CD14-positive monocyte (primary cell): ENCODE measurements at regions not wholly inside any gene's neighbourhood (a gene's known extent, or its start where the extent isn't known, plus 50 kb on each side); places are given as distances from the start of the nearest gene placed in this dataset.

Source experiments
- DNase-seq, 3 donors: peaks; one replicate each; pipeline ENCODE4 v3.0.0-alpha.2; 2011 to 2022
- H2AFZ ChIP-seq: 2 replicates; pipeline ENCODE4 v1.6.0; 2012; ENCODE audit warnings: mild to moderate bottlenecking, low read depth, low read length, inconsistent platforms; ENCODE audit not compliant: insufficient read depth, poor library complexity, severe bottlenecking
- H3K27ac ChIP-seq, 2 donors: 1 replicate in 1 of 2; 2 replicates in 1 of 2; pipeline ENCODE4 v1.5.1; 2012 to 2013; ENCODE audit warnings: low read length in 2 of 2, control low read depth in 1 of 2, inconsistent platforms in 1 of 2, low read depth in 1 of 2, mild to moderate bottlenecking in 1 of 2
- H3K27me3 ChIP-seq, 2 donors: one replicate each; pipeline versions ENCODE4 v1.6.0 to v1.6.1; 2011 to 2013; ENCODE audit warnings: low read length in 2 of 2; ENCODE audit not compliant: control insufficient read depth in 2 of 2, insufficient read depth in 2 of 2
- H3K36me3 ChIP-seq, 2 donors: replicated peaks in 1 of 2; 1 replicate in 1 of 2; 2 replicates in 1 of 2; pipeline versions ENCODE4 v1.5.1 to v1.6.1; 2012 to 2013; ENCODE audit warnings: low read length in 2 of 2, control low read depth in 1 of 2, inconsistent platforms in 1 of 2, mild to moderate bottlenecking in 1 of 2; ENCODE audit not compliant: insufficient read depth in 2 of 2, control insufficient read depth in 1 of 2
- H3K4me1 ChIP-seq, 2 donors: 1 replicate in 1 of 2; 2 replicates in 1 of 2; pipeline versions ENCODE4 v1.5.1 to v1.6.1; 2012 to 2013; ENCODE audit warnings: low read length in 2 of 2, control low read depth in 1 of 2, inconsistent platforms in 1 of 2, mild to moderate bottlenecking in 1 of 2, moderate library complexity in 1 of 2; ENCODE audit not compliant: insufficient read depth in 2 of 2, control insufficient read depth in 1 of 2
- H3K4me2 ChIP-seq: replicated peaks from 2 replicates; pipeline ENCODE3; 2012; ENCODE audit warnings: low read length, moderate library complexity, mild to moderate bottlenecking; ENCODE audit not compliant: poor library complexity, severe bottlenecking; ENCODE audit errors: extremely low read depth
- H3K4me3 ChIP-seq, 3 experiments: fragments of 200-600 bp in 1 of 3; sonication (generic) in 1 of 3; replicated peaks in 1 of 3; 1 replicate in 2 of 3; 2 replicates in 1 of 3; pipeline ENCODE4 v1.5.1; 2011 to 2013; ENCODE audit warnings: low read length in 3 of 3, mild to moderate bottlenecking in 3 of 3, control low read depth in 2 of 3, low read depth in 2 of 3, inconsistent platforms in 1 of 3, moderate library complexity in 1 of 3
- H3K79me2 ChIP-seq: 2 replicates; pipeline ENCODE4 v1.6.0; 2012; ENCODE audit warnings: mild to moderate bottlenecking, control low read depth, inconsistent platforms, low read length, moderate library complexity; ENCODE audit not compliant: insufficient read depth
- H3K9ac ChIP-seq: 2 replicates; pipeline ENCODE4 v1.6.0; 2017; ENCODE audit warnings: low read length, mild to moderate bottlenecking; ENCODE audit not compliant: insufficient read depth, poor library complexity, severe bottlenecking
- H3K9me3 ChIP-seq, 2 donors: replicated peaks in 1 of 2; 1 replicate in 1 of 2; 2 replicates in 1 of 2; pipeline versions ENCODE4 v1.5.1 to v1.6.1; 2012 to 2013; ENCODE audit warnings: low read length in 2 of 2, control low read depth in 1 of 2; ENCODE audit not compliant: control insufficient read depth in 1 of 2, insufficient read depth in 1 of 2
- H4K20me1 ChIP-seq: 2 replicates; pipeline ENCODE4 v1.6.0; 2012; ENCODE audit warnings: mild to moderate bottlenecking, low read length, control low read depth, moderate library complexity; ENCODE audit not compliant: insufficient read depth
- H3K27ac Mint-ChIP-seq, 7 donors: one replicate each; pipeline ENCODE4 v1.8.0; 2020; ENCODE audit warnings: mild to moderate bottlenecking in 7 of 7, mixed read lengths in 7 of 7, moderate library complexity in 6 of 7, inconsistent platforms in 2 of 7
- H3K27me3 Mint-ChIP-seq, 3 donors: one replicate each; pipeline ENCODE4 v1.8.0; 2021 to 2022; ENCODE audit warnings: low read depth in 3 of 3, mild to moderate bottlenecking in 3 of 3, mixed read lengths in 3 of 3, moderate library complexity in 3 of 3, inconsistent platforms in 1 of 3
- H3K36me3 Mint-ChIP-seq, 2 donors: one replicate each; pipeline ENCODE4 v1.8.0; 2020; ENCODE audit warnings: mixed read lengths in 2 of 2, inconsistent platforms in 1 of 2, mild to moderate bottlenecking in 1 of 2
- H3K4me1 Mint-ChIP-seq: one replicate; pipeline ENCODE4 v1.8.0; 2020; ENCODE audit warnings: mild to moderate bottlenecking, mixed read lengths
- H3K4me3 Mint-ChIP-seq, 2 donors: one replicate each; pipeline ENCODE4 v1.8.0; 2020; ENCODE audit warnings: mild to moderate bottlenecking in 2 of 2, mixed read lengths in 2 of 2, moderate library complexity in 1 of 2
- H3K9me3 Mint-ChIP-seq, 7 donors: one replicate each; pipeline ENCODE4 v1.8.0; 2020 to 2022; ENCODE audit warnings: mixed read lengths in 7 of 7, mild to moderate bottlenecking in 6 of 7, moderate library complexity in 6 of 7, inconsistent platforms in 2 of 7
- WGBS: methylation state at CpG from one replicate; pipeline ENCODE4 v1.1.5; 2013; ENCODE audit warnings: missing lambda C conversion rate; ENCODE audit not compliant: insufficient coverage; 5-methylcytosine and 5-hydroxymethylcytosine counted together
- intact Hi-C, 2 donors: fragments of 100-400 bp; cut with micrococcal nuclease; formaldehyde crosslinking; loops; one replicate each; pipeline versions ENCODE4 v1.15.0 to v1.15.1; 2023
- TF ChIP-seq, protein P1 (sequence below): fragments of 200-600 bp; IDR thresholded peaks from one replicate; pipeline ENCODE4 v1.8.0; 2022; ENCODE audit warnings: antibody characterized with exemption, mild to moderate bottlenecking

DNA sequence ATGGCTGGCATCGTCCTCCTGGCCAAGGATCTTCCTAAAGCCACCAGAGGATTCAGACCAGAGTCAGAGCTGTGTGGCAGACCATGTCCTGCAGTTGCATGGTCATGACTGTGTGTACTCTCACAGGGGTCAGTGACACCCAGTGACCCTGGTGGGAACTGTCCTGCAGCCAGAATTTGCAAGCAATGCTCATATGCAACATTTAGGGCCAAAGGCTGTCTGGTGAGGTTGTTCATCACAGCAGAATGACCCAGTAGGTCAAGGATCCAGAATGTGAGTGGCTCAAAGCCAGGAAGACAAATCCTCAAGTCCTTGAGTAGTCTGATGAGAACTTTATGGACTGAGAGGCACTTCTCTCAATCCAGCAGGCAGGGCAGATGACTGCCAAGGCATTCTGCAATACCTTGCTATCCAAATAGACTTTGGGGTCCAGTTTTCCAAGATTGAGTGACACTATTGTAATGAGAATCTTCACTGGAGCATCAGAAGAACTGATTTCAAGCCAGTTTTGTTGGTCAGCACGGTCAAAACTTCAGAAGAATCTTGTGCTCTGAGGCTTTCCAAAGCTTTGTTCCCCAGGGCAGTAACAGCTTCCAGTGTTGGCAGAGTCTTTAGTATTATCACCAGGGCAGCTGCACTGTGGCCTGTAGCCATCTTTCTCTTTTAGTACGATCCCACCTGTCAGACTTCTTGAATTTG is 122.0 kb downstream of the PTCSC3 start:
- Histone ChIP-seq H3K9me3 (no peaks in the 10 kb centered on the region), H4K20me1 (no peaks in the 10 kb centered on the region), H3K27ac (no peak overlapping the region), H3K4me2 (no peak overlapping the region), H3K27me3 (no peaks in the 10 kb centered on the region), H3K79me2 (no peaks in the 10 kb centered on the region), H3K4me1 (no peaks in the 10 kb centered on the region), H3K4me3 (no peak overlapping the region), H3K9ac (no peak overlapping the region), H3K36me3 (no peaks in the 10 kb centered on the region), H2AFZ (no peak overlapping the region)
- intact Hi-C loops = no loop called here
- TF ChIP-seq, protein P1, sequence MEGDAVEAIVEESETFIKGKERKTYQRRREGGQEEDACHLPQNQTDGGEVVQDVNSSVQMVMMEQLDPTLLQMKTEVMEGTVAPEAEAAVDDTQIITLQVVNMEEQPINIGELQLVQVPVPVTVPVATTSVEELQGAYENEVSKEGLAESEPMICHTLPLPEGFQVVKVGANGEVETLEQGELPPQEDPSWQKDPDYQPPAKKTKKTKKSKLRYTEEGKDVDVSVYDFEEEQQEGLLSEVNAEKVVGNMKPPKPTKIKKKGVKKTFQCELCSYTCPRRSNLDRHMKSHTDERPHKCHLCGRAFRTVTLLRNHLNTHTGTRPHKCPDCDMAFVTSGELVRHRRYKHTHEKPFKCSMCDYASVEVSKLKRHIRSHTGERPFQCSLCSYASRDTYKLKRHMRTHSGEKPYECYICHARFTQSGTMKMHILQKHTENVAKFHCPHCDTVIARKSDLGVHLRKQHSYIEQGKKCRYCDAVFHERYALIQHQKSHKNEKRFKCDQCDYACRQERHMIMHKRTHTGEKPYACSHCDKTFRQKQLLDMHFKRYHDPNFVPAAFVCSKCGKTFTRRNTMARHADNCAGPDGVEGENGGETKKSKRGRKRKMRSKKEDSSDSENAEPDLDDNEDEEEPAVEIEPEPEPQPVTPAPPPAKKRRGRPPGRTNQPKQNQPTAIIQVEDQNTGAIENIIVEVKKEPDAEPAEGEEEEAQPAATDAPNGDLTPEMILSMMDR = no peak
- no peaks in the 10 kb centered on the region for H3K9me3 Mint-ChIP-seq
- no peak for DNase-seq
- 81% methylated on average over 3 of the region's 3 CpGs for WGBS
- peaks cover 0 to 18% (median 11%) of the 10 kb centered on the region in 3 donors for H3K27me3 Mint-ChIP-seq
- no peak overlapping the region for H3K4me3 Mint-ChIP-seq
- no peaks in the 10 kb centered on the region for H3K36me3 Mint-ChIP-seq
- no peak overlapping the region for H3K27ac Mint-ChIP-seq
- H3K4me1 Mint-ChIP-seq = no peaks in the 10 kb centered on the region

DNA sequence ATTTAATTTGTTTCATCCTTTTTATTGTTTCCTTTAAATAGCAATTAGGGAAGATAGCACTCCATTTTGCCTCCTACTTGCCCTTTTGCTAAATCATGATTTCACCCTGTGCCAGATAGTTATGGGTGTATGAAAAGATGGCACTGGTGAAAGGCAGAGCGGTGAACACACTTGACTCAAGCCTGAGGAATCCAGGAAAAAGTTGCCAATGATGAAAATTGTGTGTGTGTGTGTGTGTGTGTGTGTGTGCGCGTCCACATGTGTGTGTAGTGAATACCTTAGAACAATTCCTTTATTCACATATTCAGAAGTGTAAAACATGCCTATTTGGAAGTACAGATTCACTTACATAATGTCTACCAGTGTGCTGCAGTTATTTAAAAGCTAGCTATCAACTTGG is 123.8 kb downstream of the PTCSC3 start:
- Mint-ChIP-seq H3K4me1 (no peaks in the 10 kb centered on the region), H3K4me3 (no peak overlapping the region), H3K27me3 (peaks cover 1 to 10% (median 7%) of the 10 kb centered on the region in 3 donors), H3K36me3 (no peaks in the 10 kb centered on the region), H3K27ac (no peak overlapping the region), H3K9me3 (no peaks in the 10 kb centered on the region)
- Histone ChIP-seq H4K20me1 (no peaks in the 10 kb centered on the region), H3K27ac (no peak overlapping the region), H2AFZ (no peak overlapping the region), H3K4me2 (no peak overlapping the region), H3K4me3 (no peak overlapping the region), H3K27me3 (no peaks in the 10 kb centered on the region), H3K4me1 (no peaks in the 10 kb centered on the region), H3K9me3 (no peaks in the 10 kb centered on the region), H3K36me3 (no peaks in the 10 kb centered on the region), H3K79me2 (no peaks in the 10 kb centered on the region), H3K9ac (no peak overlapping the region)
- WGBS = no CpG with 5 or more reads among the region's 3 CpGs
- TF ChIP-seq, protein P1 = no peak
- intact Hi-C loops = no loop called here
- DNase-seq = no peak
